Frontal cortex (tissue), 3 donors: ENCODE measurements at regions not wholly inside any gene's neighbourhood (a gene's known extent, or its start where the extent isn't known, plus 50 kb on each side); places are given as distances from the start of the nearest gene placed in this dataset.

Experiments
- DNase-seq, 2 donors: peaks; one replicate each; pipeline ENCODE4 v3.0.0; 2012; ENCODE audit warnings: low spot score in 2 of 2
- FAIRE-seq: peaks from 2 replicates; lab custom pipeline; 2012; peaks lifted over from hg19 to GRCh38; lab: Jason Lieb, UNC
- donor health status: control.
- donor health status: control.
- donor health status: control.

DNA sequence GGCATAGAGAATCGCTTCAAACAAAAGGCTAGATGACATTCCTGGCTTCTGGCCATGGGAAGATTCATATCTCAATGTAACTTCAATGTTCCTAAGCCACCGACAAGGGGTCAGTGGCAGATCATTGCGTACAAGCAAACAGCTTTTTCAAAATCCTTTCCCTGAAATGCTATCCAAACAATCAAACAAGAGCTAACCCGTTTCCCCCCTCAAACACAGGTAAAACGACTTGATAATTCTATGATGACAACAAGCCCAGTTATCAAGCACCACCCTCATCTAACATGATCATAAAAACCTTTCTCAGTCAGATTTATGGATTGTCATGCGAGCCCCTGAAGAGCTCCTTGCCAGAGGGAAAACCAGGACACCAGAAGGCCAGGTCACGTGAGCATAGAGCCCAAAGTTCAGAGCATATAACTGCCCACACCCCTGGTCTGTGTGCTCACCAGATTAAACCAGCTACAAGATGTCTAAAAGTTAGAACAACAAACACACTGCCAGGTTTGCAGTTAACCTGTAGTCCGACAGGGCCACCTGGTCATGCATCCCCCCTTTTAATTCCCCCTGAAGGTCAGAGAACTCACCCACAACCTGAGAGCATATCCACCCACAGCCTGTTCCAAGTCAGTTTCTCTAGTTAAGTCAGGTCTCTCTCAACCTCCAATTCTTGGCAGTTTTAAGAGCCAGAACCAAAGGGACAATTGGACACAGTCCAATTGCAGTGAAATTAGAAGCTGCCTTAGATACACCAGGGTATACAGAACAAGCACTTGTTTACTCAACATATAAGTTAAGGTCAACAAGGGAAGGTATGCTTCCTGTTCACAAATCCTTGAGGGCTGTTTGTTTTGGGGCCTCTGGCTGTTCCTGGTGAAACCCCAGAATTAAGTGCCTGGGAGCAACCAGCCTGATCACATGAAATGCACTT, 248.1 kb upstream of the PPARGC1A start:
- FAIRE-seq (no peak), DNase-seq (no peak)

DNA sequence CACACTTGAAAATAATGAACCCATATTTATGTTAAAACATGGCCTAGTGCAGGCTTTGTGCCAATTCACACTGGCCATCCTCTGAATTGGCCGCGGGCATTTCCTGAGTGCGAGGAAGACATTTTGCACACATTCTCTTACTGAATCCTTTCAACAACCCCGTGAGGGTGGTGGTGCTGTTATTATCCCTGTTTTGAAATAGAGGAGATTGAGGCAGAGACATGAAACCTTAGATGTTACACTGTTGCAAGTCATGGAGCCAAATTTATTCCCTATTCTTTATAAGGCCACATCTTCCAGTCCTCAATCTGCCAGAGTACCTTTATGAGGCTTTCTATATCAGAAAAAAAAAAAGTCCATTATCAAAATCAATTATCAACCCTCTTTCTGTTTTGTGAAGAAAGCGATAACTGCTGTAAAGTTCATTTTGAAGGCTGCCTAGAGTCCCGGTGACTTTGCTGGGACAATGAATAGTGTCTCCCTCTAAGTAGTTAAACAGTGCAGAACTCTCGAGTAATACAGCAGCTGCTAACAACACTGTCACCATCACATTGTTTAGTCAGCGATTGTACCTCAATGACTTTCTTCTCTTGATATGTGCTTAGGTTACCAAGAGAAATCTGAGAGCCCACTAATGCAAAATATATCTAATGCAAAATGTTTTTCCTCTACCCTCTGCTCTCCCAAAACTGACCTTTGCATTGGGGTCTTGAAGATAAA, 242.3 kb upstream of the PPARGC1A start:
- DNase-seq, result no peak
- no peak for FAIRE-seq

DNA sequence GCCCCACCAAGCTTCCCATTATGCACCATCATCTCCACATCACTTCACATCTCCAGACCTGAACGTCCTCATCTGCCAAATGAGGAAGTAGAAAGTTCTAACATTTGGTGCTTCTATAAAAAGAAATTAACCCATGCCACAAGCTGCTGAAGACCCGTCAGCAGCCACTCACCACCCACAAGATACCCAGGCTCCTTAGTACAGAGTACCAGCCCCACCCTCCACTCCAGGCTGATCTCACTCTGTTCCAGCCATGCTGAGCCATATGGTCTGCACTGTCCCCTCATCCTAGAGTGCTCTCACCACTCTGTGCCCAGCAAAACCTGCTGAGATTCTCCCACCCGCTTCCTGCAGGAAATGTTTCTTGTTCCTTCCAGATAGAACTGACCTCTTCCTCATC, 240.8 kb upstream of the PPARGC1A start:
- DNase-seq, result no peak
- FAIRE-seq, result no peak

DNA sequence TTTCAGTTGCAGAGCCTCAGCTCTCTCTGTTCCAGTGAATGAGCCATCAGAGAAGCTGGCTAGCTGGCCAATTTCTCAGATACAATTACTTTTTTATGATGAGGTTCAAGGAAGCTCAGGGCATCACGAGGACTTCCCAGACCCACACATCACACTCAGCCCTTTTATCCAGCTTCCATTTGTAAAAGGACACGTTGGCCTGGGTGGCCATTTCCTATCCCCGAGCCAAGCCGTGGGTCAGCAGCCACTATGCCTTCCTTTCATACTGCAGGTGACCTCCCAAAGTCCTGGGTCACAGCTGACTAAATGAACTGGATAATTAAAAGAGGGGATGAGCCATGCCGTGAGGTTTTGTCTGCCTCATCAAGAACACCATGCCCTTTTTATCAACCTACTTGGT, 236.9 kb upstream of the PPARGC1A start:
- no peak for DNase-seq

DNA sequence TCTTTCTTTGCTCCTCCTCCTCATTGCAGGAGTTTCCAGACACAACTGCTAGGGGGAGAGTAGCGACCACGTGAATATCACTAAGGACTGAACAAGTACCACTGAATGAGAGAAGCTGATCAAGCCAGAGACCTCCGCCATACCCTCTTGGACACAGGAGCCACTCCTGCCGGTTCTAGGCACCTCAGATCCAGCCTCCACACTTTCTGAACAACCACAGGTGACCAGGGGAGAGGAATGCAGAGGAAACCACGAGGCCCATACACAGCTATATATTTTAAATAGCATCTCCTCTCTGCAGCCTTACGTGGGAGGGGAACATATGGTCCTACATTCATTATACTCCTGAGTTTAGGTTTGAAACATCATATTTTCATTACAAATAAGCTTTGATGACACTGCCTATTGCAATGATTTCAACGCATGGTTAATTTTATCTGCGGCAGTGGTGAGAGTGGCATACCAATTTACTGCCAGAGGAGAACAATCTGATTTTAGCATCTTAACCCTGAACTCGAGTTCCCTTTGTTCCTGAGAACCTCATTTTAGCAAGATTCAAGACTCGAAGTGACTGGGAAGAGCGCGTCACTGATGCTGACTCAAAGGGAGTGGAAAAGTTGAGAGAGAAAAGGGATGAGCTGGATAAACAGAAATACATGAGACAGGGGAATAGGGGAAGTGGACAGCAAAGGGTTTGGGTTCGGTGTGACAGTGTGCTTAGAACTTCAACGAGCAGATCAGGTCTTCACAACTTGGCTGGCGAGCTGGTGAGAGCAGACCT, 231.7 kb upstream of the PPARGC1A start:
- DNase-seq (no peak), FAIRE-seq (no peak)

More for the DNA sequence above, 236.9 kb upstream of the PPARGC1A start:
- FAIRE-seq, result no peak

DNA sequence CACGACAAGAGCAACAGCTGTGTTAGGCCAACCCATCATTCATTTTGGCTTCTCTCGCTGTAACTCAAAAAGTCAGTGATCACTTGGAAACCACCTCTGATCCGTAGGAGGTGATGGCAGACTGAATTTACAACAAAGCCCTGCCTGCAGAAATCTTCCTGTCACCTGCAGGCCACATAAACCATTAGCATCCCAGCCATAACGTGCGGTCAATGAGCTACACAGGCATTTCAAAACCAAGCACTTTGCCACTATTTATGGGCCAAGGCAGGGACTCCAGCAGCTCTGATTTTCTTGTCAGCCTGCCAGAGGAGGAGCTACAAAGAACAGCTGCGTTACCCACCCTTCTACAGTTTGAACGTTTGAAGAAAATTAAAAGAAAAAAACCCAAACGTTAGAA, 228.1 kb upstream of the PPARGC1A start:
- DNase-seq (no peak), FAIRE-seq (no peak)

DNA sequence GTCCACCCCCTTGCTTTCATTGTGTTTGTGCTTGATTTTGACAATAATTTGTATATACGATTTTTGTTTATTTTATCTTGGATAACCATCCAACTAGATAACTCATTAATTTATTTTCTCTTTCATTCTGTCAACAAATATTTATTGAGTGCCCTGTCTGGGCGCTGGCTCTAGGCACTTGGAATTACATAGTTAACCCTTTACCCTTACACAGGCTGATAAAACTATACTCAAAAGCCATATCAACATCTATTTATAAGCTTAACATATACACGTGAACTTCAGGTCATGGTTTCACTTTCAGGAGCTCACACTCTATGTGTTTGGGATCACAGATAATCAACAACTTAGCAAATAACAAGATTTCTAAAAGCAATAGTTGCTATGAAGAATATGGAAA, 226.3 kb upstream of the PPARGC1A start:
- FAIRE-seq, result no peak
- DNase-seq, result no peak

DNA sequence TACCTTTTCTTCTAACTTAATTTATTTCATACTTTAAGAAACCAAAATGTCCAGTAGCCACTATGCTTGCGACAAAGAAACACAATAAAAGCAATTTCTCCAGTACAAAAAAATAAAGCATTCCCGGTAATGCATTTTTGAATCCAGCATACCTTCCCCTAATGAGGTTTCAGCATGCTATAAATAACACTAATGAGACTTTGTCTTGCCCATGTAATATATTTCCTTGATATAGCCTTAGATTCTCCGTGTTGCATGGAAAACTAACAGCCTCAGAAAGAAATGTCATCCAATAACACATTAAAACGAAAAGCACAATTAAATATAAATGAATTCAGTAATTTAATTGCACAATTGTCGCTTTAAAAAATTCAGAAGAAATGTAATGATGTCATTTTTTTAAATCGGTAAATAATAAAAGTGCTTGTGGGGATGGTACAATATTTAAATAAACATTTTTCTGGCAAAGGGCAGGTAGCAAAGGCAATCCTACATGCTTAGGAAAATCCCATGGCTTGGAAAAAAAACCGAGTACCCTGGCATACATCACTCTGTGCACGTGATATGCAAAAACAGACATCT, 225.2 kb upstream of the PPARGC1A start:
- DNase-seq (no peak), FAIRE-seq (no peak)

DNA sequence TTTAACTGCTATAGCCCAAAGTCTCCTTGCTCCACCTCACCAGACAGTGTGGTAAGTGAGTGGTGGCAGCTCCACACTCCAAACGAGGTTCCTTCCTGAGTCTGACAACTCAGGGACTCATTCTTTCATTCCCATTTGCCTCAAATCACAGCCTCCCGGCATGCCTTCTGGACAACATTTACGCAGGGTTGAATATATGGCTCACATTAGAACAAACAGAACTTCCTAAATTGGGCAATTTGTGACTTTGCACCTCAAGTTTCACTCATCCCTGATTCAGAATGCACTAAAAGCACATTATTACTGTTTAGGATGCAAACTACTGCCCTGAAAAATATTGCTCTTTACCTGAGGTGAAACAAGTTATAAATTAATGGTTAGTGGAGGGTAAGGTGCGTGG, 224.6 kb upstream of the PPARGC1A start:
- DNase-seq (no peak), FAIRE-seq (no peak)

DNA sequence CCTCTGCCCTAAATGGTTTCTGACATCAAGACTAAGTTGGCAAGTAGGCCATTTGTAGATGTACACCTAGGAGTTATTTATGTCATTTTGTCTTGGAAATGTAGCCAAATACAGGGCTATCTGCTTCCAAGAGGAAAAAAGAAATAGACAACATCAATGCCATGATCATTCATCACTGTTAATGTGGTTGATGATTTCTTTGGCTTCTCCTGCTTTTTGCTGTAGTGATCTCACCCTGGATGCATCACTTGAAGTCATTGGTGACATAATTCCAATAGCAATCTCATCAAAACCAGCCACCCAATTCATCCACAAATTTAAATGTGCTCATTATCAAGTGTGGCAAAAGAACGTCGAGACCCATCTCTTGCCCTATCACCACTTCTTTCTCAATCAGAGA, 222.6 kb upstream of the PPARGC1A start:
- DNase-seq (no peak), FAIRE-seq (no peak)

DNA sequence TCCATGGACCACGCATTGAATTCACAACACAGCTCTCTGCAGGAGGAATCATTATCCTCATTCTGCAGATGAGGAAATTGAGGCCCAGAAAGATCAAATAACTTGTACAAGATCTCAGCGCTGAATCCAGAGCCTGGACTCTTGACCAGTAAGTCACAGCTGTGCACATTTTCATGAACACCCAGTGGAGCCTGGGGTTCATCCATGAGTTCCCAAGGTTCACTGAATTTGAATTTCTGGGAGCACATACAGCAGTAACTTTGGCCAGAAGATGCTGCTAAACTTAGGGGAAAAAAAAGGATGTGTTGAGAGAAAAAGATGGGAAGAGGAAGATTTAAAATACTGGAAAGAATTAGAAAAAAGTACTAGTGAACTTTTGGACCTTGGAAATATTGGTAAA, 218.7 kb upstream of the PPARGC1A start:
- DNase-seq (no peak), FAIRE-seq (no peak)

DNA sequence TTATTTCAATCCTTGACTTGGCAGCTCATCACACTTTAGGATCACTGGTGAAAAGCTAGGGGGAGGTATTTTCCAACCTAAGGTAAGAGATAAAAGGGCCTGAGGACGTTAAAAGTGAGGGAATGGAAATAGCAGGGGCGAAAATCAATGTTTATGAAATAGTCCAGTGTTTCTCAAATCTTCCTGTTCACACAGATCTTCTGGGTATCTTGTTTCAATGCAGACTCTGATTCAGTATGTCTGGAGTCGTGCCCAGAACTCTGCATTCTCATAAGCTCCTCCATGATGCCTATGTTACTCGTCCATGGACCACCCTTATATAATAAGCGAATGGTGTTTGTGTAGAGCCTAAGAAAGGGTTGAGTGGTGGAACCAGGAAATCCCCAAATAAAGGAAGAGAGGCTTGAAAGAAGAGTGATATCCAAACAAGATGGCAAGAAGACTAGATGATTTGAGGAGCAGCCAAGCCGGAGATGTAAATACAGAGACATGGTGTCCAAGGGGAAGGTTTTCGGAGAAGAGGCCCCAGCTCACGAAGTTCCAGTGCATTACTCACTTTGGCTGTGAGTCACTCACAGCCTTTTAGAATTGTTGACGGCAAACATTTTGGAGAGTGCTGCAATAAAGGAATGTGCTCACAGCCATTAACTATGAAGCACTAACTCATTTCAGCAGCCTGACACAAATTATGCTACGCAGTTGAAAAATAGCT, 215.6 kb upstream of the PPARGC1A start:
- no peak for FAIRE-seq
- DNase-seq, result no peak

DNA sequence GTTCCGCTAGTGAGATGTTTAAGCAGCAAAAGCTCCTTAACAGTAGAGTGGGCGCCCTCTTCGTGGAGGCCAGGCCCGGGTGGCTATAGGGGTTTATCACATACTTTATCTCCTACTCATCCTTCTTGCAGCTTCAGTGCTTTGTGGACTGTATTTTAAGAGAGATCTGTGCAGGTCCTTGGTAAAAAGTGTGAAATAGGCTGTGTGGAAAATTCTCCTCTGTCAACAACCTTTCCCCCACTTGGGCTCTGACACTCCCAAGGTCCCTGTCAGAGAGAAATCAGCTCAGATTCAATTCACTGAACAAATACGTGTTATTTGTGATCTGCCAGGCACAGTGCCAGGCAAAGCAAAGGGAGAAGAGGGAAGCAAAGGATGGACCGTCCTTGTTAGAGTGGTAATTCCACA, 214.3 kb upstream of the PPARGC1A start:
- DNase-seq, result no peak
- no peak for FAIRE-seq

DNA sequence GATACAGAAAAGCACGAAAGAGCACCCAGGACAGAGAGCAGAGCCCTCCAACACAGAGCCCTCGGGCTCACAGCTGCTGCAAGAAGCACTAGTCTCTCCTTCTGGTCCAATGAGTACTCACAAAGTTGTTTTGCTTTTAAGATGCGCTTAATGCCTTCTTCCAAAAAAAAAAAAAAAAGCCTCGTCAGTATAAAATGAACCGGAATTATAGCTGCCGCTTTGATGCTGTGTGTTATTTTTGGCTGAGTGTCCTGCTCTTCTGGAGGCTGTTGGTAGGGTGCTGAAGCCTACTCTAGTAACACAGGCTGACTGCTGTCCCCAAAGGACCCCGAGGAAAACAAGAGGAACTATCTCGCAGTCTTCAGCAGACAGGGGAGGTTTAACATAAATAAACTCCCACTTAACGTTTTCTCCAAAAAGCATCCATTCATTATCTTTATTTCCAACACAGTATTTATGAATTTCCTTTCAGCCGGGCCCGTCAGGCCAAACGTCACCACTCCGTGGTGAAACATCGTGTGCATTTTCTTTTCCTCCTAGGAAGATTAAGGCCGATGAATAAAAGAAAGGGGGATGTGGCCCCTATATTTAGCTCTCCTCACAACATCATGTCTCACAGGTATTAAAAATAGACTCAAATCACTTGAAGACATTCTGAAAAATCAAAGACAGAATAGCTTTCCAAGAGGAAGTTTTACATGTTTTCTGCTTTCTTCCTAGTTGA, 213.7 kb upstream of the PPARGC1A start:
- DNase-seq (no peak), FAIRE-seq (no peak)

DNA sequence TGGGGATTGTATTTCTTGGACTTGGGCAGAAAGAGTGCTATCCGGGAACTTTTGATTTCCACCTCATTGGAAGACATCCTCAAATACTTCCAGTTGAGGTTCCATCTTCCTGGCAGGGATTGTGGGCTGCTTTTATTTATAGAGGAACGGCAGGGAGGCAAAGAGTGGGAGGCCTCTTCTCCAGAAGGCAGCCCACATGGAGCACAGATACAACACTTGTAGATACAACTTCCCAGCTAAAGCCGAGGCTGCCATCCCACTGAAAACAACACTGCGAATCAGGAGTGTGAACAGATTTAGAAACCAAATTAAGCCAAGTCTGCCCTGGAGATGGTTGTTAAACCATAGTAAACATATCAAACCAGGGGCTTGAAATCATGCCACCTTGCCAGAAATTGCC, 212.8 kb upstream of the PPARGC1A start:
- no peak for FAIRE-seq
- no peak for DNase-seq

DNA sequence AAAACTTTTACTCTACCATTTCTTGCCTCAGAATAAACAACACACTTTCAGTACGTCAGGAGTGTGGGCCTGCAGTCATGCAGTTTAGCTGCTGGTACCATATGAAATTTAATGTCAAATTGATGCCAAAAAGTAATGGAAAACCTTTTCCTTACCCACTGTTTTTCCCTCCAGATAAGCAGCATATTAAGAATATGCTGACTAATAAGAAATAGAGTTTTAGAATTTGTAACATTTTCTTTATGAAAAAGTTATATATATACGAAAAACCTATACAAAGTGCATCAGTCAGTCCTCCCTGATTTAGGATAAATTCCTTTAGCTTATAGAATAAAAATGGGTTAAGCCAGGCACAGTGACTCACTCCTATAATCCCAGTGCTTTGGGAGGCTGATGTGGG, 206.8 kb upstream of the PPARGC1A start:
- FAIRE-seq, result no peak
- DNase-seq, result no peak

DNA sequence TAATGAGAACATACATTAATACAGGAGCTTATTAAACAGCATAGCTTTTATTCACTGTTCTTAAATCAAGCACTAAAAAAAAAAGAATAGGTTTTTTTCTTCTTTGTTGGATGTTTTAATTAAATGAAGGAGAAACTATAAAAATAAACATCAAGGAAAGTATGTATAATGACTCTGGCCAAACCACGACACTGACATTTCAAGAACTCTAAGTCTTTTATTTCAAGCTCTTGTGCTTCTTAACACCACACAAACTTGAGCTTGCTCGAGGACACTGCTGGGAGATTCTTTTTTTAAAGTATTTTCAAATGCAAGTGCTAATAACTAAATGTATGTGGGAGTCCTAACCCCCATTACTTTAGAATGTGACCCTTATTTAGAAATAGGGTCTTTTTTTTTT, 204.9 kb upstream of the PPARGC1A start:
- FAIRE-seq (no peak), DNase-seq (no peak)

DNA sequence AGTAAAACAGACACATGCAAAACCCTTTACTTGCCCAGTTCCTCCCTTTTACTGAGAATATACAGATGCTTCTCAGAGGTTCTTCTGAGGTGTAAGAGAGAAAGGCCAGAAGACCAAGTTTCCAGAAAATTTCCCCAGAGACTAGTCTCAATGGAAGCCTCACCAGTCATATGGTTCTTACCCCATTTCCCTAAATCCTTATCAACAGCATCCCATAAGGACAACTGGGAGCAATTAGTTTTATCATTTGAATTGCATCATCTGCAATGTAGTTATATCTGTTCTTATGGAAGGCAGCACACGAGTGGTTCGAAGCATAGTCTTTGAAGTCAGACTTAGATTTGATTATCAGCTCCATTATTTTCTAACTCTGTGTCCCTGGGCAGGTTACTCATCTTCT, 203.6 kb upstream of the PPARGC1A start:
- FAIRE-seq (no peak), DNase-seq (no peak)

DNA sequence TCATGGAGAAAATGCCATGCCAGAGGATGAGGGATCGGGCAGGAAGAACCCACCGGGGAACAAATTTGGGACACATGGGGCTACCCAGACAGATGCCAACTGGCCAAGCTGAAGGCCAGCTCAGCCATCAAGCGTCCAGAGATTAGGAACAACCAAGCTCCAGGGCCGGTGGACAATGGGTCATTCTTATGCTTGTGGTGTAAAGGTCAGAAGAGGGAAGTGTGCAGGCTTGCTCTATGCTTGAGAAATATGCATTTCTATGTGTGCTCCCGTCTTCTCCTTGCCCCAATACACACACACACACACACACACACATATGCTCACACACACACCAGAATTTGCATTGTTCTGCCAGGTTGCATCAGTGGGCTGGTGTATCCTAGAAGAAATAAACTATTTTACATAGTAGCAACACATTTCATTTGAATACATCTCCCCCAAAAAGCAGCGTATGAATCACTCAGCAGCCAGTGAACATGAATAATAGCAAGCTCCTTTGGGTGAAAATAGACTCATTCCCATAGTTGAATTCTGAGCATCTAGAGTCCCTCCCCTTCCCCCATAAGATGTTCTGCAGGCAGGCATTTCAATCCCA, 201.9 kb upstream of the PPARGC1A start:
- no peak for FAIRE-seq
- DNase-seq, result no peak
